ENCODE measurements at regions not wholly inside any gene's neighbourhood (a gene's known extent, or its start where the extent isn't known, plus 50 kb on each side); places are given as distances from the start of the nearest gene placed in this dataset.

GRCh38 chr10:130631142-130632096 is 495.2 kb downstream of the GLRX3 start:
- H3K36me3 Mint-ChIP-seq (ENCODE audit: insufficient read depth, unreplicated experiment) = no peaks in the 10 kb centered on the region
- H3K27me3 Mint-ChIP-seq (ENCODE audit: unreplicated experiment) = no peaks in the 10 kb centered on the region
- TF ChIP-seq CTCF (IDR thresholded peaks at IDR 0.05; ENCODE audit: unreplicated experiment) = no peak
- no peaks in the 10 kb centered on the region for H3K4me1 Mint-ChIP-seq (ENCODE audit: low read depth, unreplicated experiment)
- no TSS peak for BruUV-seq (replicated peaks)
- DNase-seq = no peak
- no peak overlapping the region for H3K4me3 Mint-ChIP-seq (ENCODE audit: low read depth, unreplicated experiment)
- intact Hi-C loops (cut with micrococcal nuclease; ENCODE audit: unreplicated experiment) = no loop called here
- H3K27ac Mint-ChIP-seq (ENCODE audit: unreplicated experiment) = no peak overlapping the region
- peaks cover 6% of the 10 kb centered on the region for H3K9me3 Mint-ChIP-seq (ENCODE audit: low read depth, unreplicated experiment)
- CTCF ChIA-PET = no interaction called here

GRCh38 chr10:130634816-130635215 is 498.6 kb downstream of the GLRX3 start:
- Mint-ChIP-seq H3K9me3 (ENCODE audit: low read depth, unreplicated experiment) (peaks cover 12% of the 10 kb centered on the region), H3K4me1 (ENCODE audit: low read depth, unreplicated experiment) (no peaks in the 10 kb centered on the region), H3K4me3 (ENCODE audit: low read depth, unreplicated experiment) (no peak overlapping the region), H3K27ac (ENCODE audit: unreplicated experiment) (no peak overlapping the region), H3K36me3 (ENCODE audit: insufficient read depth, unreplicated experiment) (no peaks in the 10 kb centered on the region), H3K27me3 (ENCODE audit: unreplicated experiment) (no peaks in the 10 kb centered on the region)
- TF ChIP-seq CTCF (IDR thresholded peaks at IDR 0.05; ENCODE audit: unreplicated experiment) = no peak
- intact Hi-C loops (cut with micrococcal nuclease; ENCODE audit: unreplicated experiment) = no loop called here
- CTCF ChIA-PET = no interaction called here
- DNase-seq = no peak
- BruUV-seq (replicated peaks) = no TSS peak

GRCh38 chr10:130635528-130635927 is 499.3 kb downstream of the GLRX3 start:
- DNase-seq = no peak
- no peak for TF ChIP-seq CTCF (IDR thresholded peaks at IDR 0.05; ENCODE audit: unreplicated experiment)
- CTCF ChIA-PET = no interaction called here
- no peaks in the 10 kb centered on the region for H3K36me3 Mint-ChIP-seq (ENCODE audit: insufficient read depth, unreplicated experiment)
- peaks cover 12% of the 10 kb centered on the region for H3K9me3 Mint-ChIP-seq (ENCODE audit: low read depth, unreplicated experiment)
- no peaks in the 10 kb centered on the region for H3K27me3 Mint-ChIP-seq (ENCODE audit: unreplicated experiment)
- H3K4me1 Mint-ChIP-seq (ENCODE audit: low read depth, unreplicated experiment) = no peaks in the 10 kb centered on the region
- intact Hi-C loops (cut with micrococcal nuclease; ENCODE audit: unreplicated experiment) = no loop called here
- no TSS peak for BruUV-seq (replicated peaks)
- no peak overlapping the region for H3K27ac Mint-ChIP-seq (ENCODE audit: unreplicated experiment)
- no peak overlapping the region for H3K4me3 Mint-ChIP-seq (ENCODE audit: low read depth, unreplicated experiment)

- TF ChIP-seq CTCF (IDR thresholded peaks at IDR 0.05; ENCODE audit: unreplicated experiment) = no peak
- Mint-ChIP-seq H3K36me3 (ENCODE audit: insufficient read depth, unreplicated experiment) (no peaks in the 10 kb centered on the region), H3K27ac (ENCODE audit: unreplicated experiment) (no peak overlapping the region), H3K4me1 (ENCODE audit: low read depth, unreplicated experiment) (no peaks in the 10 kb centered on the region), H3K4me3 (ENCODE audit: low read depth, unreplicated experiment) (no peak overlapping the region), H3K27me3 (ENCODE audit: unreplicated experiment) (no peaks in the 10 kb centered on the region), H3K9me3 (ENCODE audit: low read depth, unreplicated experiment) (peaks cover 16% of the 10 kb centered on the region)
- no TSS peak for BruUV-seq (replicated peaks)
- CTCF ChIA-PET = no interaction called here
- DNase-seq = no peak
- intact Hi-C loops (cut with micrococcal nuclease; ENCODE audit: unreplicated experiment) = no loop called here
Observed at GRCh38 chr10:130636313-130636930, 500.2 kb downstream of the GLRX3 start.
